ENCODE measurements at regions not wholly inside any gene's neighbourhood (a gene's known extent, or its start where the extent isn't known, plus 50 kb on each side); places are given as distances from the start of the nearest gene placed in this dataset.

DNA sequence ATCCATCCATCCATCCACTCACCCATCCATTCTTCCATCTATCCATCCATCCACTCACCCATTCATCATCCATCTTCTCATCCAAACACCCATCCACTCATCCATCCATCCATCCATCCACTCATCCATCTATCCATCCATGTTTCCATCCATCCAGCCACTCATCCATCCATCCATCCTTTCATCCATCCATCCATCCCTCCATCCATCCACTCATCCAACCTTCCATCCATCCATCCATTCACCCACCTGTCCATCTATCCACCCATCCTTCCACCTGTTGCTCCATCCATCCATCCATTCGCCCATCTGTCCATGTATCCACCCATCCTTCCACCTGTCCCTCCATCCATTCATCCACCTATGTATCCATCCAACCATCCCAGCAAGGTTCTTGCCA, 378.4 kb upstream of the PFKP start (continued):
- no peak for TF ChIP-seq FOXP4 (CRISPR knock-in tag; IDR thresholded peaks at IDR 0.05)
- TF ChIP-seq, protein P1, sequence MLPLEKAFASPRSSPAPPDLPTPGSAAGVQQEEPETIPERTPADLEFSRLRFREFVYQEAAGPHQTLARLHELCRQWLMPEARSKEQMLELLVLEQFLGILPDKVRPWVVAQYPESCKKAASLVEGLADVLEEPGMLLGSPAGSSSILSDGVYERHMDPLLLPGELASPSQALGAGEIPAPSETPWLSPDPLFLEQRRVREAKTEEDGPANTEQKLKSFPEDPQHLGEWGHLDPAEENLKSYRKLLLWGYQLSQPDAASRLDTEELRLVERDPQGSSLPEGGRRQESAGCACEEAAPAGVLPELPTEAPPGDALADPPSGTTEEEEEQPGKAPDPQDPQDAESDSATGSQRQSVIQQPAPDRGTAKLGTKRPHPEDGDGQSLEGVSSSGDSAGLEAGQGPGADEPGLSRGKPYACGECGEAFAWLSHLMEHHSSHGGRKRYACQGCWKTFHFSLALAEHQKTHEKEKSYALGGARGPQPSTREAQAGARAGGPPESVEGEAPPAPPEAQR (CRISPR knock-in tag; IDR thresholded peaks at IDR 0.05) = no peak
- TF ChIP-seq ZNF317 (CRISPR knock-in tag; IDR thresholded peaks at IDR 0.05; ENCODE audit: borderline replicate concordance, low read depth) = no peak
- no peak for TF ChIP-seq NFYB (CRISPR knock-in tag; conservative IDR thresholded peaks at IDR 0.05; ENCODE audit: low read depth)

GRCh38 chr10:2686691-2687090, 380.7 kb upstream of the PFKP start:
- no peak for TF ChIP-seq NR1H2 (CRISPR knock-in tag; IDR thresholded peaks at IDR 0.05)
- TF ChIP-seq ZBTB43 (CRISPR knock-in tag; IDR thresholded peaks at IDR 0.05) = no peak
- no peak for TF ChIP-seq ZNF671 (CRISPR knock-in tag; IDR thresholded peaks at IDR 0.05)
- no peak for TF ChIP-seq MXD4 (CRISPR knock-in tag; IDR thresholded peaks at IDR 0.05; ENCODE audit: borderline replicate concordance)
- TF ChIP-seq ATF1 (CRISPR knock-in tag; IDR thresholded peaks at IDR 0.05) = no peak
- TF ChIP-seq, protein P2, sequence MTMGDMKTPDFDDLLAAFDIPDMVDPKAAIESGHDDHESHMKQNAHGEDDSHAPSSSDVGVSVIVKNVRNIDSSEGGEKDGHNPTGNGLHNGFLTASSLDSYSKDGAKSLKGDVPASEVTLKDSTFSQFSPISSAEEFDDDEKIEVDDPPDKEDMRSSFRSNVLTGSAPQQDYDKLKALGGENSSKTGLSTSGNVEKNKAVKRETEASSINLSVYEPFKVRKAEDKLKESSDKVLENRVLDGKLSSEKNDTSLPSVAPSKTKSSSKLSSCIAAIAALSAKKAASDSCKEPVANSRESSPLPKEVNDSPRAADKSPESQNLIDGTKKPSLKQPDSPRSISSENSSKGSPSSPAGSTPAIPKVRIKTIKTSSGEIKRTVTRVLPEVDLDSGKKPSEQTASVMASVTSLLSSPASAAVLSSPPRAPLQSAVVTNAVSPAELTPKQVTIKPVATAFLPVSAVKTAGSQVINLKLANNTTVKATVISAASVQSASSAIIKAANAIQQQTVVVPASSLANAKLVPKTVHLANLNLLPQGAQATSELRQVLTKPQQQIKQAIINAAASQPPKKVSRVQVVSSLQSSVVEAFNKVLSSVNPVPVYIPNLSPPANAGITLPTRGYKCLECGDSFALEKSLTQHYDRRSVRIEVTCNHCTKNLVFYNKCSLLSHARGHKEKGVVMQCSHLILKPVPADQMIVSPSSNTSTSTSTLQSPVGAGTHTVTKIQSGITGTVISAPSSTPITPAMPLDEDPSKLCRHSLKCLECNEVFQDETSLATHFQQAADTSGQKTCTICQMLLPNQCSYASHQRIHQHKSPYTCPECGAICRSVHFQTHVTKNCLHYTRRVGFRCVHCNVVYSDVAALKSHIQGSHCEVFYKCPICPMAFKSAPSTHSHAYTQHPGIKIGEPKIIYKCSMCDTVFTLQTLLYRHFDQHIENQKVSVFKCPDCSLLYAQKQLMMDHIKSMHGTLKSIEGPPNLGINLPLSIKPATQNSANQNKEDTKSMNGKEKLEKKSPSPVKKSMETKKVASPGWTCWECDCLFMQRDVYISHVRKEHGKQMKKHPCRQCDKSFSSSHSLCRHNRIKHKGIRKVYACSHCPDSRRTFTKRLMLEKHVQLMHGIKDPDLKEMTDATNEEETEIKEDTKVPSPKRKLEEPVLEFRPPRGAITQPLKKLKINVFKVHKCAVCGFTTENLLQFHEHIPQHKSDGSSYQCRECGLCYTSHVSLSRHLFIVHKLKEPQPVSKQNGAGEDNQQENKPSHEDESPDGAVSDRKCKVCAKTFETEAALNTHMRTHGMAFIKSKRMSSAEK (CRISPR knock-in tag; IDR thresholded peaks at IDR 0.05; ENCODE audit: borderline replicate concordance) = no peak
- TF ChIP-seq ZNF423 (CRISPR knock-in tag; IDR thresholded peaks at IDR 0.05) = no peak
- no peak for TF ChIP-seq RORB (CRISPR knock-in tag; IDR thresholded peaks at IDR 0.05)
- Mint-ChIP-seq H3K27ac (no peak overlapping the region), H3K4me1 (no peaks in the 10 kb centered on the region), H3K4me3 (no peak overlapping the region), H3K27me3 (ENCODE audit: low read depth) (no peaks in the 10 kb centered on the region), H3K36me3 (no peaks in the 10 kb centered on the region), H3K9me3 (peaks cover 9% of the 10 kb centered on the region; the same call in 1 of the 2 replicates)
- ATAC-seq (no peak), DNase-seq (ENCODE audit: low spot score) (no peak)
- ChIA-PET POLR2A (no interaction called here), CTCF (no interaction called here)

DNA sequence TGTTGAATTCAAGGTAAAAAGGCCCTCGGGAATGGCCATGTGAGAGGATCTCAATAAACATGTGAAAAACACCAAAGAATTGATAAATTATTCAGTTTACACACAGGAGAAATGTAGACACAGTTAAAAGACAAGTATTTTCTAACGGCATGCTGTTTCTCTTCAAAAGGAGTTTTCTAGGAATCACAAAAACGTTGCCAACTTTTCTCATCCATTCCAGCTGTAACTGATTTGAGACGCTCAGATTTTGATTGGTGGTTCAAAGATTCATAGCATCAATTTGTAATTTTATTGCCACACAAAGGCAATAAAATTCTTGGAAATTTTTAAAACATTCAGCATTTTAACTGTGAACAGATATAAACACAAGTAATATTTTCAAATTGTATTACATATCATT, 384.9 kb upstream of the PFKP start:
- DNase-seq (ENCODE audit: low spot score) = no peak
- Mint-ChIP-seq H3K4me1 (no peaks in the 10 kb centered on the region), H3K27ac (no peak overlapping the region), H3K36me3 (no peaks in the 10 kb centered on the region), H3K27me3 (ENCODE audit: low read depth) (peaks cover 5% of the 10 kb centered on the region; the same call in 1 of the 2 replicates), H3K9me3 (peaks cover 3% of the 10 kb centered on the region; the same call in 1 of the 2 replicates), H3K4me3 (no peak overlapping the region)
- POLR2A ChIA-PET = no interaction called here
- no peak for ATAC-seq
- CTCF ChIA-PET = no interaction called here
- TF ChIP-seq TCF7 (CRISPR knock-in tag; IDR thresholded peaks at IDR 0.05; ENCODE audit: low read depth) (no peak), HMGXB4 (CRISPR knock-in tag; IDR thresholded peaks at IDR 0.05) (no peak), ZNF121 (CRISPR knock-in tag; IDR thresholded peaks at IDR 0.05) (no peak), FOXP4 (CRISPR knock-in tag; IDR thresholded peaks at IDR 0.05) (no peak), FOXK1 (CRISPR knock-in tag; IDR thresholded peaks at IDR 0.05) (no peak)
- TF ChIP-seq, protein P3, sequence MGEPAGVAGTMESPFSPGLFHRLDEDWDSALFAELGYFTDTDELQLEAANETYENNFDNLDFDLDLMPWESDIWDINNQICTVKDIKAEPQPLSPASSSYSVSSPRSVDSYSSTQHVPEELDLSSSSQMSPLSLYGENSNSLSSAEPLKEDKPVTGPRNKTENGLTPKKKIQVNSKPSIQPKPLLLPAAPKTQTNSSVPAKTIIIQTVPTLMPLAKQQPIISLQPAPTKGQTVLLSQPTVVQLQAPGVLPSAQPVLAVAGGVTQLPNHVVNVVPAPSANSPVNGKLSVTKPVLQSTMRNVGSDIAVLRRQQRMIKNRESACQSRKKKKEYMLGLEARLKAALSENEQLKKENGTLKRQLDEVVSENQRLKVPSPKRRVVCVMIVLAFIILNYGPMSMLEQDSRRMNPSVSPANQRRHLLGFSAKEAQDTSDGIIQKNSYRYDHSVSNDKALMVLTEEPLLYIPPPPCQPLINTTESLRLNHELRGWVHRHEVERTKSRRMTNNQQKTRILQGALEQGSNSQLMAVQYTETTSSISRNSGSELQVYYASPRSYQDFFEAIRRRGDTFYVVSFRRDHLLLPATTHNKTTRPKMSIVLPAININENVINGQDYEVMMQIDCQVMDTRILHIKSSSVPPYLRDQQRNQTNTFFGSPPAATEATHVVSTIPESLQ (CRISPR knock-in tag; IDR thresholded peaks at IDR 0.05) = no peak
- TF ChIP-seq, protein P1 (CRISPR knock-in tag; IDR thresholded peaks at IDR 0.05) = no peak
